Limb (tissue), 2 donors: ENCODE measurements at regions not wholly inside any gene's neighbourhood (a gene's known extent, or its start where the extent isn't known, plus 50 kb on each side); places are given as distances from the start of the nearest gene placed in this dataset.

ENCODE experiments used
- DNase-seq, 2 donors: peaks; one replicate each; pipeline ENCODE4 v3.0.0-alpha.2; 2016; ENCODE audit errors: extremely low spot score in 2 of 2

GRCh38 chr12:92554158-92555073 lies 148.4 kb upstream of the PLEKHG7 start:
- no peak for DNase-seq

DNA sequence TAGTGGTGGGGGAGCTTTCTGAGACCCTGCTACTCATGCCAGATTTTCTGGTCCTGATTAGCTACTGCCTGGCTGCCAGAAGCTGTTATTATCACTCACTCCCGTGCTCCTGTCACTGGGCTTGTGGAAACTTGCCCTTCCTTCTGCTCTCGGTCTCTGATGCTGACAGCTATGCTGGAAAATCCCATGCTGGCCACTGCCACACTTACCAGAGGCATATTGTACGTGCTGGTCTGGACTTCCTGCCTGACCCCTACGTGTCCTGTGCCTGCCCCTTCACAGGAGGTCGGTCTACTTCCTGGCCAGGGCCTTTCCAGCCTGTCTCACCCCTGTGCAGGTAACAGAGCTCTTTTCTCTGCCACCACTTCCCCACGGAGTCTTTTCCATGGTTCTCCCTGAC lies 149.4 kb upstream of the PLEKHG7 start:
- DNase-seq = no peak

DNA sequence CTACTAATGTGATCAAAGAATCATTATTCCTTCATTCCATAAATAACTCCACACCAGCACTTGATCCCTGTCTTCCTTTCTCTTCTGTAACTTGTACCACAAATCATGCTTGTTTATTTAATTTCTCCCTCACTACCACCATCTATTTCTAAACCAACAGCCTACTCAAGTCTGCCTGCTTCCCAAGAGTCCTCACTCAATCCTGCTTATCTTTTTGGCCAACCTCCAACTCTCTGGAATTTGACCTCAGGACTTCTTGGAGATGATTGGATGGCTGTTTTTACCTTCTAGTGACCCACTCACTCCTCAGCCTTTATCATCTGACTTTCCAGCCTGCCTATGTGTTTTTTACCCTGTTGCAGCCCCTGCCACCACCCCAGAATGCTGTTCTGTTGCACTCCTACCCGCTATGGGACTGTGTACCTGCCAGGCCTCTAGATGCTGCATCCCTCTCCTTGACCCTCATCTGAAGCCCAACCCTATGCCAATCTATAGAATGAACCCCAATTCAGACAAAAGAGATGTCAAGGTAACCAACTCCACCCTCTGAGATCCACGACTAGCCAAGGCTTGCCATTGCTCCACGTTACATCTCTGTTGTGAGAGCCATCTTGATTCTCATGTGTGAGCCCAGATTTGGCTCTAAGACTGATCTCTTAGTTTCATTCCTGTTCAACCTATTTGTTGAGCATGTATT lies 150.2 kb upstream of the PLEKHG7 start:
- no peak for DNase-seq

- DNase-seq = no peak
Measured at GRCh38 chr12:92551853-92552397, 150.9 kb upstream of the PLEKHG7 start.

DNA sequence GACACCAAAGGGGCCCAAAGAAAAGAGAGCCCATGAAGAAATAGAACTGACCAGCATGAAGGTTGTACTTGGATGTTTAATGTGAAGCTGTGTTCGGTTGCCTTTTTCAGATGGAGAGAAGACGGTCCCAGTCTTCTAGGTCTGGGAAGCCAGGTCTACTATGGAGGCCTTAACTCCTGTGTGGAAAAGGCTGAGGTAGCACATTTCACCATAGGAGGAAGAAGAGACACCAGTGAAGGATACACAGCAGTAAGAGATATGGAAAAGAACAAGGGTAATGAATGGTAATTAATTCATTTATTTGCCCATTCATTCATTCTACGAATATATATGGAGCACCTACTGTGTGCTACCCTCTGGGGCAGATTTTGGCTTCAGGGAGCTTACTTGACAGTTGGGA lies 151.6 kb upstream of the PLEKHG7 start:
- no peak for DNase-seq

DNA sequence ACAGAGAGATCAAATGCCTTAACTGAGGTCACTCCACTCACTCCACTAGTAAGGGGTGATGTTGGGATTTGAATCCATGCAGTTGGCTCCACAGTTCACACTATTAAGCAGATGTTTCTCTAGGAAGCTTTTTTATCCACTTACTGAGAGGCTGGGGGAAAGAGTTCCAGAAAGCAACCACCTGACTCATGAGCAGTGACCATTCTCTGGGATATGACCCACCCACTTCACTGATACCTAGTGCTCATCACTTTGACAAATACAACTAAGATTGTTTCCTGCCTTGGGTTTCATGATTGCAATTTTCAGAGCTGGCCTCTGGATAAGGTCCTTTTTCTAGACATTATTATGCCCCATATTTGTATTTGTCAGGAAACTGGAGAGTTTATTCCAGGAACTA lies 152.1 kb upstream of the PLEKHG7 start:
- DNase-seq = no peak

GRCh38 chr12:92550254-92550653 lies 152.5 kb upstream of the PLEKHG7 start:
- no peak for DNase-seq

GRCh38 chr12:92549516-92549915 lies 153.3 kb upstream of the PLEKHG7 start:
- no peak for DNase-seq

- no peak for DNase-seq
Measured at GRCh38 chr12:92547906-92548305, 154.9 kb upstream of the PLEKHG7 start.

DNA sequence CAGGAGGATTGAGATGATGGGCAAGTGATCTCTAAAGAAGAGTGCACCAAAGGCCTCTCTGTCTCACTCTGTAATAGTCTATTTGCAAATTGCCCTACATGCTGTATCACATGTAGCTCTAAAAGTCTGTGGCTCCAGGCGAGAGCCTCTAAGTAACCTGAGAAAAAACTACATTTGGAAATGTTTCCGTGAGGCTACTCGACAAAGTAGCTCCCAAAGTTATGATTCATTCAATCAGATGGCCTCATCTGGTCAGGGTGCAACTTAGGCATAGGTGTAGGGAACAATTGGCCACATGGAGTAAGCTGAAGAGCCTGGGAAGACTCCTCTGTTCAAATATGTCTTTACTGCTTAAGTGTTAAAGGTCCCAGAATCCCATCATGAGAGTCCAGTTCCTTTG lies 155.4 kb upstream of the PLEKHG7 start:
- DNase-seq = no peak

DNA sequence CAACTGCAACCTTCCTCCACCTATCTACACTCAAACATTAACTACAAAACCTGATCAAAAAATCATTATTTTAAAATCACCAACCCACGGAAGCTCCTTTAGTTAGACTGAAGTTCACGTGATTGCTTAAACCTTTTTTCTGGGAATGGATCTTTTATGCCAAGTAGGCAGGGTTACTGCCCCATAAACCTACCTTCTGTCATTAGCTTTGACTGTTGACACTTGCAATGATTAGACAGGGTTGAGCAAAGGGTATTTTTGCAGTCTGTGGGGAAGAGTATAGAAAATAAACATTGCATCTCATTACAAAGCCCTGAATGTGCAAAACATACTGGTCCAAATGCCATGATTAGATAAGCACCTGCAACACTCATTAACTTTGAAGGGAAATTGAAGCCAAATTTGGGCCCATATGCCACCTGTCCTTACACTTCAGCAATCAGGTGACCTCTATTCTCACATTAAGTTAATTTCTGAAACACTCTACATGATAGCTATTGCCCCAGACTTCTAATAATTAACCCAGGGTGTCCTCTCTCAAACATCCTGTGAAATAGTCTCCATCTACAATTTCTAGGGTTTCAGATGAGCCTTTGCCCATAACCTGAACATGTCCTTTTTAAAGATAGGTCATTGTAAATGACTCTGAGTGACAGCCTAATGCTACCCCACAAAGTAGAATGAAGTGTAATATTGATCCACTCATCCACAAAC lies 156.0 kb upstream of the PLEKHG7 start:
- DNase-seq = no peak

- no peak for DNase-seq
Measured at GRCh38 chr12:92546259-92546634, 156.5 kb upstream of the PLEKHG7 start.

DNA sequence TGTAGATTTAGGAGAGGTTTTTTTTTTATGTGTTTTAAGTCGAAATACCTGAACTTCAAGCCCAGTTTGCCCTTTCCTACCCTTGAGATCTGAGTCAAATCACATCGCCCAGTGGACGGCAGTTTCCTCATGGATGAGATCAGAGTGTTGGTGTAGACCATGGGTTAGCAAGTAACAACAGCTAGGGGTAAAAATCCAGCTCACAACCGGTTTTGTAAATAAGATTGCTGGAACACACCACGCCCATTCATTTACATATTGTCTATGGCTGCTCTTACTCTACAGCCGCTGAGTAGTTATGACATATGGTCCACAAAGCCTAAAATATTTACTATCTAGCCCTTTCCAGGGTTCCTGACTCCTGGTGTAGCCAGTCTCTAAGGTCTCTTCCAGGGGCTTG lies 158.5 kb upstream of the PLEKHG7 start:
- no peak for DNase-seq

- no peak for DNase-seq
Measured at GRCh38 chr12:92543840-92544239, 158.9 kb upstream of the PLEKHG7 start.

DNA sequence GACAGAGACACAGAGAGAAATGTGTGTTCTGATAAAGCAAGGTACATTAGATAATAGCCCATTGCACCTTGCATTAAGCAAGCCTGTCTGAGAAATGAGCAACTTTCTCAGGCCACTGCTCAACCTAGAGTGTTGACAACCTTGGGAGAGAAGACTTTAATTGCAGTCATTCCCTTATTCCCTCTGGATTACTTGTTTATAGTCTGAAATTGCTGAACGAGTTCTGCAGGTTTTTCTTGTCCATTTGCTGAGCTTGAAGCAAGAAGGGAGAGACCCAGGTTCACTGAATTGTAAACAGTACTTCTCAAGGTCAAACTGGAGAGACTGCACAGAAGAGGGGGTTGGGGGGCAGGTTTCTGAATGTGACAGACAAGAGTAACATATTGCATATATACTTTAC lies 159.4 kb upstream of the PLEKHG7 start:
- no peak for DNase-seq

- DNase-seq = no peak
Measured at GRCh38 chr12:92541731-92542130, 161.1 kb upstream of the PLEKHG7 start.

- no peak for DNase-seq
Measured at GRCh38 chr12:92540782-92541423, 161.9 kb upstream of the PLEKHG7 start.

DNA sequence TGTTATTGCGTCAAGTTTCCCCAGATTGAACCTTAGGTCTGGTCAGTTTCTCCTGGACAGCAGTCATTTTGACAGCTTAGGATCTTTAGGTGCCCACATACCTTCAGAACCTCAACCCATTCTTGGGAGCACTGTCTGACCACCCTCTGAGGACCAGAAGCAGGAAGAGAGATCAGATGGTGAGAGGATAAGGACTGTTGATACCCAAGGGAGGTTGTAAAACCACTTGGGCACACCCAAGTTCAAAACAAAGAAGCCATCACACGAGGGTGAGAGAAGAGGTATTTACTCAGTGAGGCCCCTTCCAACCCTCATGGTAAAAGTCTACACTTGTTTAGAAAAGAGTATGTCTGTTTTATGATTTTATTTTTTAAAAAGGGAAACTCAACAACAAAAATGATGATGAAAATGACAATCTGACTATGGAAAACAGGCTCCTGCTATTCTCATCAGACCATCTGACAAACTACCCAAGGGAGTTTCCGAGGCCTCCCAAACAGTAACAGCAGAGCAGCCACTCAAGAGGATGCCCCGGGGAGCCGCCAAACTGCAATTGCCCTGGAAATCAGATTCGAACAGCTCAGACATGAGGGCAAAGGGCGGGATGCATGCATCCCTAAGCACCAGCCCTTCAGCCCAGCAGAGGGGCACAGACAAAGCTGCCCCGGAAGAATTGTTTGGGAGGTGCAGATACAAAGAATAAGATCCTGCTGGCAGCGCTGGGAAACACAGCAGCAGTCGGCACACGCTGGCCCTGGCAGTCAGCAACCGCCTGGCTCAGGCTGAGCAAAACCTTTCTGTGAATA lies 162.6 kb upstream of the PLEKHG7 start:
- DNase-seq = peak in 1 of 2 donors; percentile 51

DNA sequence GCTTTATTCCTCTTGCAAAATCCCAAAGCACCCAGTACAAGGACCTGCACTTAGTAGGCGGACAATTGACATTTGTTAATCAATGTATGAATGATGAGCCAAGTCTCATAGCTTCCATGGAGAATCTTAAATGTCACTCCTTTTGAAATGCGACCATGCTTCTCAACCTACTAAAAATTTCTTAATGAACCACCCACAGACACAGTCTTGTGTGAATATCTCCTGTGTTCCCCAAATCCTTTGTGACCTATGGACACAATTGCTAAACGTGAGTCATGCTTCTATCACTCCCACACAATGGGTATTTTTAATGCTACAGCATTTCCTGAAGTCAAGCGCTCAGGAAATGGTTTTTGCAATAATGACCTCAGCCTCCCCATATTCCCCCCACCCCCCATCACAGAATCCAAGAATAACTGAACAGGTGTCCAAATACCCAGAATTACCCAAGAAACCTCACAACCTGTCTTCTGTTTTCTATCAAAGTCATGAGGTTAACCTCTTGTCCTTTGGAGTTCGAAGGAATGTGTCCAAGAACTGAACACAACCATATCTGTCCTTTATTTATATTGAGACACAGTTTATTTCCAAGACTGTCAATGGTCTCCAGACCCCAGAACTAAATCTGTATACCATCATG lies 163.6 kb upstream of the PLEKHG7 start:
- DNase-seq = no peak

DNA sequence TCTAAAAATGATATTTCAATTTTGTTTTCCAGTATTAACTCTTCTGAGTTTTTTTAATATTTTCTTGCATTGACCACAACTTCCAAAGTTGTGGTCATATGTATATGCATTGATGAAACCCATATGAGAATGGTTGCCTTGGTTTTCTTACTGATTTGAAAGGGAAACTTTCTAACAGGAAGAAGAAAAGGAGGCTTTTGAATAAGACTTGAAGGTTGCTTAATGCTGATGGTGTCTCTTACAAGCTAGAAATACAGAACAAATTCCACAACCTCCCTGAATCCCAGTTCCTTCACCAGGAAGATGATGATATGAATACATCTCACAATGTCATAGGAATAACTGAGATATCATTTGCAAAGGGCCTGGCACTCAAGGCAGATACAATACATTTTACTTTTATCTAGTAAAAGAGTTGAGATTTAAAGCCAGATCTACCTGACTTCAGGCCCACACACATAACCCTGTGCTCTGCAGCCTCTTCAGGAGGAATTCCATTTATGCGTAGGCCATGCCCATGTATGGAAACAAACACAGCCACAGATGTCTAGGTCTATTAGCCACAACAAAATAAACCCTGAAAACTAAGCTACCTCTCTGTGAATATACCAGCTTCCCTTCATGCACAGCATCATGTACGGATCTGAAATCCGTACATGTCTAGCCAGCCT lies 165.4 kb upstream of the PLEKHG7 start:
- no peak for DNase-seq
